SHP77 (cell line): ENCODE measurements at regions not wholly inside any gene's neighbourhood (a gene's known extent, or its start where the extent isn't known, plus 50 kb on each side); places are given as distances from the start of the nearest gene placed in this dataset.
A peak's percentile ranks its signal among the peaks of the same experiment; 100 is the strongest.

ENCODE experiments used
- DNase-seq, 2 experiments: peaks; one replicate each; lab custom pipeline; 2025; lab: John Stamatoyannopoulos, UW

DNA sequence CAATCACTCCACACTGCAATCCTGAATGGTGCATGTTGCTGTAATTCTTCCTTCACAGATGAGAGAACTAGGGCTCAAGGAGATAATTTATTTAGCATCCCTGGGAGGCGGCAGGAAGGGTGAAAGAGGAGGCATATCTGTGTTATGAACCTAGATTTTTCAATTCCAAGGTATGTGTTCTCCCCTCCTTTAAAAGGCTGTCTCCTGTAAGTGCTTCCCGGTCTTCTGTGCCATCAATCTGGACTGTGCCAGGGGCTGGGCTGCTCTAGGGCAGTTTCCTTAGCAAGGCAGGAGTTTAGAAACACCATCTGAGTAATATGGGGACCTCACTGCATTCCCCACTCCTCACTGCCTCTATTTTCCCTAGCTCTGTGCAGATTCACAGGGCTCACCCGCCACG lies 185.0 kb downstream of the RFC3 start:
- no peak for DNase-seq

DNA sequence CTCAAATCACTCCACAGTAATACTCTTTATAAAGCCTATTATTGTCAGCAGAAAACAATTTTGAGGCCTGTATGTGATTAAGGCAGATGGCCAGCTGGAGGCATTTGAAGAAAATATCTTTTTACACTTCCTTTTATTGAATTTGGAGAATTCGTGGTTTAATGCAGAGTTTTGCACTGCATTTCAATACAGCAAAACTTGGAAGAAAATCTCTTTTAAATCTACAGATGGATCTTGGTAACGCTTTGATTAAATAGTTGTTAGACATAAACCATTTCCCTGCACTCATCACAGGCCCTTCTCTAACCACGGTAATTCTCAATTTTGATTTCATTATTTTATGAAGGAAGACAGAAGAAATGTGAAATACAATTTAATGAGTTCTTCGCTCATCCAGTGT lies 185.7 kb downstream of the RFC3 start:
- no peak for DNase-seq

DNA sequence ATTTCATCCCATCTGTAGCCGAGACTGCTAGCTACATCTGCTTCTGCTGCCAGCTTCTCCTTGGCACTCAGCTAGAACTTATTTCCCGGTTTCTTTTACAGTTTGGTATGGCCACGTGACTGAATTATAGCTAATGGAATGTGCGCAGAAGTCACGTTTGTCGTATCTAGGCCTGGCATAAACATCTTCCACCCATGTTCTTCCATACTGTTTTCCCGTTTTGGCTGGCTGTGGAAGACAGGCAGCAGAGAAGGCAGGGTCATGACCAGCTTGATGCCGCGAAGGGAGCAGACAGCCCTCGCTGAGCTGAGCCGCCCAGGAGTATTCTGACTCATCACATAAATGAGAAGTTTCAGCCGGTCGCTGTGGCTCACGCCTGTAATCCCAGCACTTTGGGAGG lies 186.7 kb downstream of the RFC3 start:
- DNase-seq, result no peak

DNA sequence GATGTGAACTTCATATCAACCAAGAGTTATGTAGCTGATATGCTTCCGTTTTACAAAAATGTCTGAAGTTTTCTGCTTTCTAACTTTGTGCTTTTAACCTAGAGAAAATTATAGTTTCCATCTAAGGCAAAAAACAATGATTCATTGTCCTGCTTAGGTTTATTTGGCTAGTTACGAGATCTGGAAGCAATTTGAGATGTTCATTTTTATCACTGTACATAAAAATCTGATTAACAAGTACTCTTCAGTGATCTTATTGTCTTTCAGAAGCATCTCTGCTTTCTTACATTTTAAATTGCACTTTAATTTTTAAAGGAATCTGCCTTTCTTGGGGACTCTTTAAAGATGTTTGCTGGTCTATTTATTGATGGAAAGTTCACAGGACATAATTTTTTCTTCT lies 188.1 kb downstream of the RFC3 start:
- no peak for DNase-seq

DNA sequence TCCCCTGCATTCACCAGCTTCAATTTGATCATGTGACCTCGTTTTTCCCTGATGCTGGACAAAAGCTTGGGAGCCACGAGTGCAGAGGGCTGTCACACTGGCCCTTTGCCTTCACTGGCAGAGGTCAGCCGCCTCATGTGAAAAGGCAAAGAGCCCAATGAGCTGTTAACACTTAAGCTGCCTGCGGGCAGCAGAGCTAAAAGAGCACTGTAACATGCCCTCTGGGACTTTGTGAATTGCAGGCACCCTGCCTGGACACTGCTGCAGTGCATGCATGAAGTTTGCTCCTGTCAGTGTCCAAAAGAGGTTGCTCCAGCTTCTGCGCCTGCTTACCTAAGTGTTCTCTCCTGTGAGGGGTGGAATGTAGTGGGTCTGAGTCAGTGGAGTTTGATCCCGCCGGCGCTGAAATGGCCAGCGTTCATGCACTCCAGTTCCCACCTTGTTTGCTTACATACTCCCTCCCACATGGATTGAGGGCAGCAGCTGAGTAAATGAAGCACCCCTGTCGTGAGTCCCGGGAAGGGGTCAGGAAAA lies 193.7 kb downstream of the RFC3 start:
- DNase-seq, result peak; percentile 87 to 89

DNA sequence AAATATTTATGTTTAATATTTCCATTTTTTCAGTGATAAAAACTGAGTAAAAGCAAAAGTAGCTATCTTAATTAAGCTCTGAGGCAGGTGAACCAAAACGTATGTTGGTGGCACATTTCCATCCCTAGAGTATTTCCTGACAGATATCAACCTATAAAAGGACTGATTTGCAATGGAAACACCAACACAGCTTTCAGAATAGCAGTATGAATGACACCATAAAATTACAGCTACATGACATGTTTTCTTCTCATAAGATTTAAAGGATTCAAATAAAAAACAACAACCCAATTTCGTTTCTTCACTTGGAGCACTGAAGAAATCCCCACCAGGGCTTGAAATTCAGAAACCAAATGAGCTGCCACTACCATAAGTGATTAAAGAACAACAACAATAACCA lies 194.4 kb downstream of the RFC3 start:
- peak in 1 of 2 experiments; percentile 21 for DNase-seq

DNA sequence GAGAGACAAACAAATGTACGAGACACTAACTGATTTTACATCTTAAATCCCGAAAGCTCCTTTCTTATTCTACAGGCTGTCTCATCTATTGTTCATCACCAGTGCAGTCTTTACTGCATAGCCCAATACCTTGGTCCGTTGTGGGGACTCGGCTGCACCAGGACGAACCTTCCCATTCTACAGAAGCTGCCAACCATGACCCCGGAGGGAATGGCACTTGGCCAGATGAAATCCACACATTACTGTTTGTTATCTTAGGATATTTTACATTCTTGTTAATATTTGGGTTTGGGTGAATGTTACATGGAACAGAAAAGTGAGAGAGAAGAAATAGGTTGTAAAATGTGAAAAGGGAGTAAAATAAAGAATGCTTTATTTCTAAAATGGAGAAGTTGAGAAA lies 195.1 kb downstream of the RFC3 start:
- peak; percentile 18 to 35 for DNase-seq

DNA sequence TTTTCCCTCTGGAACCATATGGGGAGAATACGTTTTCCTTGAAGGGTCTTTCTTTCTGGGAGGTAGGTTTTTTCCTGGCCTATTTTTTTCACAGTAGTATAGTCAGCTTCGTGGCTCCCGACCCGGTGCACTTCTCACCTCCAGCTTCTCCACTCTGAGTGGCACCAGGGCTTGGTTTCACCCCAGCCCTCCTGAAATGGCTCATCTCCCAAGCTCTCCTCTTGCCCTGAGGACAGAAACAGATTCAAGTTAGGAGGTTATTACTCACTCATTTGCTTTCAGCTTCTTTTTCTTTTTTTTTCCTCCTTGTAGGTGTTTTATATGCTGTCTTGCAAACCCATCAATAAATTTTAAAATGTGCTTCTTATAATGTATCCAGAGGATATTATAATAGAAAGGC lies 199.3 kb downstream of the RFC3 start:
- no peak for DNase-seq

DNA sequence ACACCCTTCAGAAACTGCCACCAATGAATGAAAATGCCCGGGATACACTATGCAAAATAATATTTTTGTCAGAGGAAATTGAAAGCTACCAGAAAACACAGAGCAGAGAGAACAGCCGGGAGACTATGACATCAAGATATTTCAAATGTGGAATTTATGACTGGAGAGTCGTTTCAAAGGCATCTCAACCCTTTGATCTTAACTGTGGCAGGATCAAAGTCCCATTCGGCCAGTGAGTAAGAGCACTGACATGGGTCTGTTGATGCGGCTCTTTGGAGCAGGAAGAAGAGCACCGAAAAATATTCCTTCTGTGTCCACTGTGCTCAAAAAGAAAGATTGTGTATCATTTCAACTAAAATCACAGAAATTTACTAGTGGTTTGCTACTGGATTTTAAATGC lies 201.9 kb downstream of the RFC3 start:
- peak in 1 of 2 experiments; percentile 12 for DNase-seq

DNA sequence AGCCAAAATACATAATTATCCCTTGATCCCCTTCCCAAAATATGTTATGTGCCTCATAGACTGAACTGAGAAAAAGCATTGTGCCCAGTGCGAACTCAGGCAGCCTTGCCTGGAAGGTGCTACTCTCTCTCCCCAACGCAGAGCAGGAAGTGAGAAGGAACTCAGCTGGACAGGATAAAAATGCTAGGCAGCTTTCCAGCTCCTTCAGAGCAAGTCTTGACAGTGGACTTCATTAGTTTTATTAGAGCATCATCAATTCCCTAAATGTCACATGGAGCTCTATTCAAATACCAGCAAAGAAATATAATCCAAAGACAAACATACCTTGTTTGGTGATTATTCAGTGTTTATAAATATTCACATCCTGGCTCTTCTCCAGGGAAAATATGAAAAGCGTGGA lies 202.4 kb downstream of the RFC3 start:
- peak in 1 of 2 experiments; percentile 25 for DNase-seq

DNA sequence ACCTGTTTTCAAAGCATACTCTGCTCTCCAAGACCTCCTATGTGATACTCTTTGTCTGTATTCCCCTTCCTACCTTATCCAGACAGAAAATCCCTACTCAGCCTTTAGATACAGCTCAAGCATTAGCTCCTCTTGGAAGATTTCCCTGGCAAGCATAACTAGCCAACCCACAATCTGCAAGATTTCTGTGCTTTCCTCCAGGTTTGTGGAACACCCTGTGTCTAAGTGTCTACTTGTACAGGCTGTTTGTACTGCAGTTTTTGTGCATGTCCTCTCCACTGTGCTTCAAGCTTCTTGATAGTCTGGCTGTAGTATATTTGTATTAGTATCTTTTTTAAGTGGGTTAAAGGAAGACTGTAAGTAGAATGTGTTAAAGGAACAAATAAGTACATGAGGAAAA lies 203.7 kb downstream of the RFC3 start:
- DNase-seq, result no peak

DNA sequence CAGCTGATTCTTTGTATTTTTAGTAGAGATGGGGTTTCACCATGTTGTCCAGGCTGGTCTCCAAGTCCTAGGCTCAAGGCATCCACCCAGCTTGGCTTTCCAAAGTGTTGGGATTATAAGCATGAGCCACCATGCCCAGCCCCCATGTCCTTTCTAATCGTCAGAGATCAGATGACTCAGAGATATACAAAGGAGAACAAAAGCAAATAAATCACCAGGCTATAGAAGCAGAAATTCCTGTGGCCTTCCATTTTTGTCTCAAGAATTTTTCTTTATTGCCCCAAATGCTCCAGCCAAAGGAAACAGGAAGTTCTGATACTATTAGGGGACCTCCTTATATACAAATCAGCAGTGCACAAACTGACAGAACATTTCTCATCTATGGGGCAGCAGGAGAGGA lies 207.8 kb downstream of the RFC3 start:
- no peak for DNase-seq

DNA sequence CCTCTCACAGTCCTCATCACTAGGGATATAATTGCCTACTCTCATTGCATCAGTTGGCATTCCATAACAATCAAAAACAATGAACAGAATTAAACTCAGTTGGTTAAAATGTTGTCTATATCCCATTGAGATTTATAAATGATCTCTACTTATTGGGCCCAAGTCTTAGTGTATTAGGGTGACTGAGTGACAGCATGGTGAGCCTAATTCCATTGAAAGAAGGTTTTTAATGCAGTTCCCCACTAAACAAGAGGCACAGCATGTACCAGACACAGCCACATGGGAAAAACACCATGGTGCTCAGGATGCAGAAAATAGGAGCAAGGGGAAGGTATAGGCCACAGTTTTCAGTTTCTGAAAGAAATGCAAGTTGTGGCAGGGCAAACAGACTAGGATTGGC lies 208.4 kb downstream of the RFC3 start:
- DNase-seq, result no peak

DNA sequence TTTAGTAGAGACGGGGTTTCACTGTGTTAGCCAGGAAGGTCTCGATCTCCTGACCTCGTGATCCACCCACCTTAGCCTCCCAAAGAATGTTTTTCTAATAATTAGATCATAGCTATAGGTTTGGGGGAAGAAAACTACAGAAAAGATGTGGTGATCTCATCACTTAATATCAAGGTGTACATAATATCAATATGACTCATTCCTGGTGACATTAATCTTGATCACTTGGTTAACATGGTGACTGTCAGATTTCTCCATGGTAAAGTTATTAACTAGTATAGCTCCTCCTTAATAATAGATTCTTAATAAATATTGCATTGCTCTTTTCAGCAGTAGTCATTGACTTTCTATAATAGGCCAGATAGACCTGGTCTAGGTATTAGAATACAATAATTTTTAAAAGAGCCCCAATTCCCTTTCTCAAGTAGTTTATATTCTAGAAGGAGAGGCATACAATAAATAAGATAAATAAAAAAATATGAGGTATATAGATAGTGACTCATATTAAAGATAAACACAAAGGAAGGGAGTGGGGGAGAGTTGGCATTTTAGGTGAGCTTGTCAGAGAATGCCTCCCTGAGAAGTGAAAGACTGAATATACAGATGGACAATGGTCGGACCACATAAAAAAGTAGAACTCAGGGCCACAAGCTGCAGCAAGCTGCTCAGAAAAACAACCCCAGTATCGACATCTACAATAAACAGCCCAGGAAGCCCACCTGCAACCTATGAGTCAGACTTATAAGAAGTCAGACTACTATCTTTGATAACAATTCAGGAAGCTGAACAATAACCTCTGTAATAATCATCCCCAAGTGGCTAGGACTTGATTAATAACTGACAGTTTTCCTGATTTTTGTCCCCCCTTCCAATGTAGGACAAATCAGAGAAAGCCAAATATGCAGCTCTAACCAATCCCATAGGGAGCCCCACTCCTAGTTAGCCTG lies 210.8 kb downstream of the RFC3 start:
- no peak for DNase-seq

DNA sequence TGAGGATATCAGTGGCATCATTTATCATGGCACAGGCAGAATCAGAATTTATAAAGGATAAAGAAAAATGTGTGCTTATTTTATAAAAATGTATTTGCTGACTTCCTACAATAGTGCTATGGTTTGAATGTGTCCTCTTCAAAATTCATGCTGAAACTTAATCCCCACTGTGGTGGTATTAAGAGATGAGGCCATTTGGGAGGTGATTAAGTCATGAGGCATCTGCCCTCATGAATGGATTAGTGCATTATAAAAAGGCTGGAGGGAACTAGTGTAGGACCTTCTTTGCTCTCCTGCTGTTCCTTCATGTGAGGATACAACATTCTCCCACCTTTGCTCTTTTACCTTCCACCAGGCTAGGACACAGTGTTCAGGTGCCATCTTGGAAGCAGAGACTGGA lies 212.8 kb downstream of the RFC3 start:
- DNase-seq, result no peak

DNA sequence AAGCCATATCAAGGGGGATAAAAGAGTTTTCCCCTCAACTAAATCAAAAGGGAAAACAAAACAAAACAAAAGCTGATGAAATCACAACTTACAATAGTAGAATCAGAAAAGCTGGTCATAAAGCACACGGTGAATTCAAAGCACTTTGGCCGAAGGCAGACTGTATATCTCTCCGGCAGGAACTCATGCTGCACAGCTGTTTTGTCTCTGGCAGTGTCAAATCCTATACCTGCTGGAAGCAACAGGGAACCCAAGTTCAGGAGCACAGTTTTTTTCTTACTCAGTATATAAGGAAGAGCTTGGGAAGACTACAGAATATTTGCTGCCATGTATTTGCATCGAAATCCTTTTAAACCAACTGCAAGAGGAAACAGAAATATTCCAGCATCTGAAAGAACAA lies 213.7 kb downstream of the RFC3 start:
- no peak for DNase-seq

DNA sequence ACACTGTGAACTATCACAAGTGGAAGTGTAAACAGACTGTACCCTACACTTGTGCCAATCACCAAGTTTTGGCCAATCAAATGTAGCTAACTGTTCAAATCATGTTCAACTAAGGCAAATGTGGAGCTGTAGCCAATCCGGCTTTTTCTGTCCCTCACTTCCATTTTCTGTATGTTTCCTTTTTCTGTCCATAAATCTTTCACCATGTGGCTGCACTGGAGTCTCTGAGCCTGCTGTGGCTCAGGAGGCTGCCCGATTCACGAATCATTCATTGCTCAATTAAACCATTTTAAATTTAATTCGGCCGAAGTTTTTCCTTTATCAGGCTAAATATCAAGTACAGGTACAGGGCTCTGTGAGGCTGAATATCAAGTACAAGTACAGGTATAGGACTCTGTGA lies 216.5 kb downstream of the RFC3 start:
- no peak for DNase-seq

DNA sequence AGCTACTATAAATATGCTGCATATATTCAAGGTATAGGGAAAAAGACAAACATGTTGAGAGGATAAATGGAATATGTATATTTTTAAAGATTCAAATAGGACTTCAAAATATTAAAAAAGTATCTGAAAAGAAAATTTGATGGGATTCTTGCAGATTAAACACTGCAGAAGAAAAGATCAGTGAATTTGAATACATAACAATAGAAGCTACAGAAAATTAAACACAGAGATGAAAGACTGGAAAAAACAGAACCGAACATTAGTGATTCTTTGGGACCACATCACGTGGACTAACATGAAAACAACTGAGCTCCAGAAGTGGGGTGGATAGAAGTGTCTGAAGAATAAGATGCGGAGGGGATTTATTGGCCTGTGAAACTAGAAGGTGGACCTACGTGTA lies 217.2 kb downstream of the RFC3 start:
- no peak for DNase-seq

DNA sequence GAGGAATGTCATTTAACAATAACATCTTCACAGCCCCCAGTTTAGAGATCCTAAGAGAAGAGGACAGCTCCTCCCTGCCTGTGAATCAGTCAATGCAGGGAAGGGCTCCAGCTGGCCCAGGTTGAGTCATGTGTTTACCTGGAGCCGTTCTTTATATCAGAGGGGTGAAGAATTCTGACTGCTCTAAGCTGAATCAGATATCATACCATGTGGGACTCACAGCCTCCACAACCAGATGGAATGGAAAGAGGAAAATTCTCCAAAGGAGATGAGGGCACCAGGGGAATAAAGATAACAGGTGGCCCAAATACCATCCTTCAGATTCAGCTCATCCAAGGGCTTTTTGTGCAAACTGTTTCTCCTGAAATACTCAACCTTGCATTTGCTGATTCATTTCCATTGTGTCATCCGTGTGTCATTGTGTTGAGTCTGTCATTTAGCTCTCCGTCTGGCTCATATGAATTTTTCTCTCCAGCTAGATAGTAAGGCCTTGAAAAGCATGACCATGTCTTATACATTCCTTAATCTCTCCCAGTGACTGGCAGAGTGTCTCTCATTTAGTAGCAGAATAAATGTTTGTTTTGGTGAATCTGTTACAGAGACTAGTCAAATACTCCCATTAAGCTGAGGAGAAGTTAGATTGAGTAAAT lies 217.9 kb downstream of the RFC3 start:
- DNase-seq, result no peak

DNA sequence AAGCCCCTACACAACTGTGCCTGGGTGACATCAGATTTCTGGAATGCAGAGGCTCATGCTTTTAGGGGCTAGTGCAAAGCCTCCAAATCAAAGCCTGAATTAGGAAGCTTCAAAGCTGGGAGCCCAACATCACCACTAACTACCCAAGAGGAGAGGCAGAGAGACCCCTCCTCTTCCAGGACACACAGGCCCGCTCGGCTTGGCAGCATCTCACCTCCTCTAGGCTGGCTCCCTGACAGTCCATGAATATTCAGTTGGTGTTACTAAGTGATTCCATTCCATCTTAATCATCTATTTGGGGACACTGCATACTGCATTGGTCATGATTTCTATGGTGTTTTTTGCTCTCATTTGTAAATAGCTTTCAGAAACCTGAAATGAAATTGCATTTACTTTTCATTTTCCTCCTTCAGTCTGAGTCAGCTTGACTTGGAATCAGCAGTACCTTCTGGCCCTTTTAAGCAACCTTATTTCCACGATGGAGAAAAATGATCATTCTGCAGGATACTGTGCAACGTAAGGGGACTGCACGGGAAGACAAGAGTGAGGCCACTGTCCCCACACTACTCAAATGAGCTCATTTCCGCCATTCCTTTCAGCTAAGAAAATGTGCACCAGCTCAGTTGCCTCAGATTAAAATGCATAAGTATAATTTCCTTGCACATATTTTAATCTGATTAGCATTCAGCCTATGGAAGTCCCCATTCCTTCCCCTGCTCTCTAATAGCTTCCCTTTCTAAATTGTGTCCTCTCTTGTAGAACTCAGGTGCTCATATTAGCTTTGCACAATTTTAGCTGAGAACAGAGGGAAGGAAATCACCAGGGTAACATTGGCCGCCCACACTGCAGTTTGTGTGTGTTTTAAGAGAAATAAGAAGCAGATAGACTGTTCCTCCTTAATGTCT lies 219.9 kb downstream of the RFC3 start:
- no peak for DNase-seq

DNA sequence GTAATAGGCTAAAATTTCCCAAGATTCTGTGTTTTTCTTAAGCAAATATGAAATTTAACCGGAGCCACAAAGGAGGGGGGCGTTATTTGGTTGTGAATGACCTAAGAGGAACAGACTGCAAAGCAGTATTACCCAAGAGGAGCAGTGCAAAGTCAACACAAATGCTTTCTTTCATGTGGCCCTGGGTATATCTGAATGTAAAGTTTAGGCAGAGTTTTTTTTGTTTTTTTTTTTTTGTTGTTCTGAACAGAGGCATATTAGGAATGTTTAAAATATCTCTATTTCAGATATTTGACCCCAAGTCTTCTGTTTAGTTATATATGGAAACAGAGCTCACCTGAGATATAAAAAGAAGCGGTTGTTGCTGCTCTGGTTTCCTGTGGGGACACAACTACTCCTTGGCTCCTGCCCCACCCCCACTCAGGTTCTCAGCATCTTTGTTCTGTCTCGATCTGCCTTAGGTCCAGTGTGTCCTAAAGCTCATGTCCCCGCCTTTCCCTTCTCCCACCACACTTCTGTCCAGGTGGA lies 220.7 kb downstream of the RFC3 start:
- DNase-seq, result no peak

DNA sequence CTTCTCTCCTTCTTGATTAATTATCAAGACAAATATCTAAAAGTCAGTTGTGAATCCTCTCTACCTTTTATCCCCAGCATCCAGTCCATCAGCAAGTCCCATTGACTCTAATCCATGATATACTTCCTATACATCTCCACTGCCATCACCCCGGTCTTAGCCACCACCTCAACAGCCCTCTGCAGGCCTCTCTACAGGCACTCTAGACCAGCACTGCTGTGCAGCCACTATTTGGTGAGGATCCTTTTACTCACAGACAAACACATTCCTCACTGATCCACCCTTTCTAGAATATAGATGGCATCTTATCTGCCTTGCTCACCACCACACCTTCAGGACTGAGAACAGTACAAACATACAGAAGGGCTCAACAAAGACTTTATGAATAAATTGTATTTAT lies 221.7 kb downstream of the RFC3 start:
- DNase-seq, result no peak
